ENCODE measurements at regions not wholly inside any gene's neighbourhood (a gene's known extent, or its start where the extent isn't known, plus 50 kb on each side); places are given as distances from the start of the nearest gene placed in this dataset.

DNA sequence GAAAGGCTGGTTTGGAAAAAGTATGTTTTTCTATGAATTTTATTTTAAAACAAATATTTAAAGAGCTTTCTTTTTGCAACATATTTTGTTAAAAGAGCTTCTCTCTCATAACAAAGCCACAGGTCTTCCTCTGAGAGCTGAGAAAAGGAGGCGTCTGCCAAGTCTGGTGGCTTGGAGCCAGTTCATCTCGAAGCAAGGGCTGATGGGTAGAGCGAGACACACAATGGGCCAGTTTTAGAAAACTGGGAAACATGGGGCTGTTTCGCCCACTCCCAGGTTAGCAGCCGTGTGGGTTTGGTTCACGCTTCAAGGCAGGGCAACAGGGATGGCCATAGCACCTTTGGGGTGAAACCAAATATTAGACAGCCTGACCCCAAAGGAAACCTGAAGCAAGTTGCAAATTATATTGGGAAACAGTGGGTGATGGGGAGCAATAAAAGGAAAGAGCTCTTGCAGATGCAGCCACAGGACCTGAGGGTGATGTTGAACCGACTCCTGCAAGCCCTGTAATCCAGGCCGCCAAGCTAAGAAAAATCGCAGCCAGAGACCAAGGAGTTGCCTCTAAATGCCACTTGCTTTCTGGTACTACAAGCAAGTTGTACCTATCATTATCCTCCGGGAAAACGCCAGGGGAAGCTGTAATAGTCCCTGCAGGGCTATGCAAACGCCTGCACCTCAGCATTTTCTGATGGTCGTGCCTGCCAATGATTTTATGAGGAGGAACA lies 88.4 kb upstream of the GALNT15 start:
- no peak for TF ChIP-seq EZH2phosphoT487 (IDR thresholded peaks at IDR 0.05; ENCODE audit: insufficient read depth, low read depth)
- TF ChIP-seq EZH2 (IDR thresholded peaks at IDR 0.05; ENCODE audit: insufficient read depth, poor library complexity, severe bottlenecking): no peak

All from GM23248 (cell line).